ENCODE measurements at regions not wholly inside any gene's neighbourhood (a gene's known extent, or its start where the extent isn't known, plus 50 kb on each side); places are given as distances from the start of the nearest gene placed in this dataset.

- Histone ChIP-seq H3K27me3 (no peaks in the 10 kb centered on the region), H3K4me3 (no peak overlapping the region), H3K27ac (no peak overlapping the region), H3K36me3 (no peaks in the 10 kb centered on the region), H3K9me3 (no peaks in the 10 kb centered on the region), H3K4me1 (no peaks in the 10 kb centered on the region)
- DNase-seq (ENCODE audit: low spot score in 2 of 2), result no peak
- intact Hi-C loops (cut with DNase I; ENCODE audit: low total_unique reads), result loop anchor here (2.0 kb wide), 1 partner anchor 53 kb away; no protein-coding TSS in a partner anchor
- TF ChIP-seq CTCF (IDR thresholded peaks at IDR 0.05) (no peak), POLR2AphosphoS5 (IDR thresholded peaks at IDR 0.05) (no peak), POLR2A (IDR thresholded peaks at IDR 0.05) (no peak)
Measured at GRCh38 chr3:177561365-177561764, 364.1 kb upstream of the TBL1XR1 start.

- H3K9me3 ChIP-seq, result no peaks in the 10 kb centered on the region
- no peaks in the 10 kb centered on the region for H3K4me1 ChIP-seq
- H3K36me3 ChIP-seq, result no peaks in the 10 kb centered on the region
- no peak for DNase-seq (ENCODE audit: low spot score in 2 of 2)
- no peaks in the 10 kb centered on the region for H3K27me3 ChIP-seq
- TF ChIP-seq POLR2A (IDR thresholded peaks at IDR 0.05) (no peak), POLR2AphosphoS5 (IDR thresholded peaks at IDR 0.05) (no peak), CTCF (IDR thresholded peaks at IDR 0.05) (no peak)
- H3K4me3 ChIP-seq, result no peak overlapping the region
- no peak overlapping the region for H3K27ac ChIP-seq
- intact Hi-C loops (cut with DNase I; ENCODE audit: low total_unique reads), result loop anchor here (2.0 kb wide), 1 partner anchor 53 kb away; no protein-coding TSS in a partner anchor
Measured at GRCh38 chr3:177561769-177562392, 364.6 kb upstream of the TBL1XR1 start.

GRCh38 chr3:177563243-177563780 is 366.0 kb upstream of the TBL1XR1 start:
- intact Hi-C loops (cut with DNase I; ENCODE audit: low total_unique reads), result no loop called here
- TF ChIP-seq CTCF (IDR thresholded peaks at IDR 0.05) (no peak), POLR2A (IDR thresholded peaks at IDR 0.05) (no peak), POLR2AphosphoS5 (IDR thresholded peaks at IDR 0.05) (no peak)
- H3K4me1 ChIP-seq, result no peaks in the 10 kb centered on the region
- no peak overlapping the region for H3K27ac ChIP-seq
- H3K4me3 ChIP-seq, result no peak overlapping the region
- H3K27me3 ChIP-seq, result no peaks in the 10 kb centered on the region
- H3K9me3 ChIP-seq, result no peaks in the 10 kb centered on the region
- DNase-seq (ENCODE audit: low spot score in 2 of 2), result no peak
- no peaks in the 10 kb centered on the region for H3K36me3 ChIP-seq

GRCh38 chr3:177563792-177564191 is 366.5 kb upstream of the TBL1XR1 start:
- Histone ChIP-seq H3K4me3 (no peak overlapping the region), H3K36me3 (no peaks in the 10 kb centered on the region), H3K9me3 (no peaks in the 10 kb centered on the region), H3K27me3 (no peaks in the 10 kb centered on the region), H3K27ac (no peak overlapping the region), H3K4me1 (no peaks in the 10 kb centered on the region)
- intact Hi-C loops (cut with DNase I; ENCODE audit: low total_unique reads), result no loop called here
- DNase-seq (ENCODE audit: low spot score in 2 of 2), result no peak
- TF ChIP-seq POLR2AphosphoS5 (IDR thresholded peaks at IDR 0.05), result no peak
- no peak for TF ChIP-seq POLR2A (IDR thresholded peaks at IDR 0.05)
- TF ChIP-seq CTCF (IDR thresholded peaks at IDR 0.05), result no peak

- DNase-seq (ENCODE audit: low spot score in 2 of 2), result no peak
- Histone ChIP-seq H3K36me3 (no peaks in the 10 kb centered on the region), H3K27ac (no peak overlapping the region), H3K27me3 (no peaks in the 10 kb centered on the region), H3K4me1 (no peaks in the 10 kb centered on the region), H3K4me3 (no peak overlapping the region), H3K9me3 (no peaks in the 10 kb centered on the region)
- TF ChIP-seq POLR2A (IDR thresholded peaks at IDR 0.05) (no peak), POLR2AphosphoS5 (IDR thresholded peaks at IDR 0.05) (no peak), CTCF (IDR thresholded peaks at IDR 0.05) (no peak)
- intact Hi-C loops (cut with DNase I; ENCODE audit: low total_unique reads), result no loop called here
Measured at GRCh38 chr3:177565981-177566380, 368.7 kb upstream of the TBL1XR1 start.

Data from breast epithelium (tissue), 4 donors.